GM12878 (cell line): ENCODE measurements at regions not wholly inside any gene's neighbourhood (a gene's known extent, or its start where the extent isn't known, plus 50 kb on each side); places are given as distances from the start of the nearest gene placed in this dataset.

ENCODE experiments used
- ATF3 ChIP-seq: IDR thresholded peaks from 2 replicates; pipeline ENCODE4 v1.6.1; 2011; ENCODE audit warnings: low read depth, mild to moderate bottlenecking, low read length, moderate library complexity, borderline replicate concordance; ENCODE audit errors: extremely low read depth
- BHLHE40 ChIP-seq, 2 experiments: fragments of 450-650 bp in 1 of 2; IDR thresholded peaks; 2 replicates each; pipeline ENCODE4 v1.6.1; 2011 to 2017; ENCODE audit warnings: low read depth in 2 of 2, borderline replicate concordance in 1 of 2, improper control_type of control experiment in 1 of 2, low read length in 1 of 2, mild to moderate bottlenecking in 1 of 2
- CTCF ChIP-seq, 3 experiments: IDR thresholded peaks in 2 of 3; conservative IDR thresholded peaks in 1 of 3; 2 replicates each; pipeline ENCODE4 v1.5.1; 2011; ENCODE audit warnings: low read depth in 3 of 3, low read length in 3 of 3, mild to moderate bottlenecking in 3 of 3, control low read depth in 2 of 3, moderate library complexity in 2 of 3, inconsistent platforms in 1 of 3, mixed read lengths in 1 of 3; ENCODE audit not compliant: control insufficient read depth in 2 of 3, insufficient read depth in 1 of 3; ENCODE audit errors: extremely low read depth in 1 of 3
- PAX8 ChIP-seq: fragments of 450-650 bp; IDR thresholded peaks from 2 replicates; pipeline ENCODE4 v1.6.1; 2017; ENCODE audit warnings: mild to moderate bottlenecking, moderate library complexity
- POLR2A ChIP-seq: IDR thresholded peaks from 2 replicates; pipeline ENCODE4 v1.6.1; 2011; ENCODE audit warnings: low read depth, mild to moderate bottlenecking, low read length
- REST ChIP-seq: IDR thresholded peaks from 2 replicates; pipeline ENCODE4 v1.6.1; 2012; ENCODE audit warnings: mild to moderate bottlenecking, low read depth, low read length
- TCF12 ChIP-seq: IDR thresholded peaks from 2 replicates; pipeline ENCODE4 v1.6.1; 2011; ENCODE audit warnings: low read depth, mild to moderate bottlenecking, low read length
- TCF7 ChIP-seq: IDR thresholded peaks from 2 replicates; pipeline ENCODE4 v1.6.1; 2014; ENCODE audit warnings: antibody characterized with exemption, borderline replicate concordance

GRCh38 chr4:79250887-79251286 is 75.0 kb downstream of the NAA11 start:
- no peak for TF ChIP-seq POLR2A
- no peak for TF ChIP-seq TCF12
- no peak for TF ChIP-seq PAX8
- no peak for TF ChIP-seq REST
- TF ChIP-seq BHLHE40 (IDR thresholded peaks at IDR 0.05; ENCODE audit: borderline replicate concordance in 1 of 2, low read depth in 2 of 2, low read length in 1 of 2): no peak
- no peak for TF ChIP-seq CTCF (IDR thresholded peaks at IDR 0.05 in 2 of 3, conservative IDR thresholded peaks at IDR 0.05 in 1 of 3; ENCODE audit: control insufficient read depth in 2 of 3, extremely low read depth in 1 of 3, insufficient read depth in 1 of 3, low read depth in 3 of 3, low read length in 3 of 3)
- TF ChIP-seq TCF7: no peak
- TF ChIP-seq ATF3: no peak
